H9 (cell line): ENCODE measurements at regions not wholly inside any gene's neighbourhood (a gene's known extent, or its start where the extent isn't known, plus 50 kb on each side); places are given as distances from the start of the nearest gene placed in this dataset.

Experiments
- DNase-seq: peaks from one replicate; pipeline ENCODE4 v3.0.0-alpha.2; 2017
- H2AFZ ChIP-seq: one replicate; pipeline ENCODE4 v1.6.1; 2013; ENCODE audit warnings: mild to moderate bottlenecking, low read length, control low read depth, moderate library complexity
- H2AK5ac ChIP-seq: 2 replicates; pipeline ENCODE4 v1.6.1; 2013; ENCODE audit warnings: low read length, control low read depth, mixed read lengths; ENCODE audit not compliant: insufficient read length
- H2BK120ac ChIP-seq: one replicate; pipeline ENCODE4 v1.6.1; 2013; ENCODE audit warnings: low read depth, mild to moderate bottlenecking, low read length, control low read depth, inconsistent platforms; ENCODE audit not compliant: poor library complexity, severe bottlenecking
- H2BK12ac ChIP-seq: 2 replicates; pipeline ENCODE4 v1.6.1; 2013; ENCODE audit warnings: low read length, control low read depth, mixed read lengths, low read depth; ENCODE audit not compliant: insufficient read length
- H2BK15ac ChIP-seq: 2 replicates; pipeline ENCODE4 v1.6.1; 2013; ENCODE audit warnings: low read depth, low read length, control low read depth
- H2BK20ac ChIP-seq: one replicate; pipeline ENCODE4 v1.6.1; 2013; ENCODE audit warnings: low read depth, mild to moderate bottlenecking, low read length, control low read depth, inconsistent platforms; ENCODE audit not compliant: poor library complexity, severe bottlenecking
- H2BK5ac ChIP-seq: 2 replicates; pipeline ENCODE4 v1.6.1; 2013; ENCODE audit warnings: low read length, control low read depth, mixed read lengths; ENCODE audit not compliant: insufficient read length
- H3K14ac ChIP-seq: 2 replicates; pipeline ENCODE4 v1.6.1; 2013; ENCODE audit warnings: low read length, control low read depth; ENCODE audit not compliant: insufficient read depth
- H3K18ac ChIP-seq: 2 replicates; pipeline ENCODE4 v1.6.1; 2013; ENCODE audit warnings: low read depth, mild to moderate bottlenecking, mixed read lengths, low read length, control low read depth; ENCODE audit not compliant: insufficient read length
- H3K23ac ChIP-seq: 2 replicates; pipeline ENCODE4 v1.6.1; 2013; ENCODE audit warnings: low read length, control low read depth, mixed read lengths, low read depth; ENCODE audit not compliant: insufficient read length
- H3K23me2 ChIP-seq: 2 replicates; pipeline ENCODE4 v1.6.1; 2013; ENCODE audit warnings: low read depth, mild to moderate bottlenecking, mixed read lengths, low read length, control low read depth; ENCODE audit not compliant: insufficient read length, poor library complexity, severe bottlenecking
- H3K27ac ChIP-seq: 2 replicates; pipeline ENCODE4 v1.5.1; 2013; ENCODE audit warnings: low read length, control low read depth, mixed read lengths, low read depth; ENCODE audit not compliant: insufficient read length
- H3K27me3 ChIP-seq: 2 replicates; pipeline ENCODE4 v1.6.1; 2013; ENCODE audit warnings: low read length, control low read depth, inconsistent platforms; ENCODE audit not compliant: insufficient read depth
- H3K4ac ChIP-seq: 2 replicates; pipeline ENCODE4 v1.6.1; 2013; ENCODE audit warnings: low read depth, mild to moderate bottlenecking, control low read depth, inconsistent platforms, low read length, moderate library complexity
- H3K4me1 ChIP-seq: 2 replicates; pipeline ENCODE4 v1.6.1; 2013; ENCODE audit warnings: low read length, control low read depth, inconsistent platforms; ENCODE audit not compliant: insufficient read depth
- H3K4me2 ChIP-seq: 2 replicates; pipeline ENCODE4 v1.6.1; 2013; ENCODE audit warnings: low read length, control low read depth, mixed read lengths; ENCODE audit not compliant: insufficient read length, insufficient read depth
- H3K56ac ChIP-seq: 2 replicates; pipeline ENCODE4 v1.6.1; 2013; ENCODE audit warnings: low read depth, mild to moderate bottlenecking, mixed read lengths, low read length, control low read depth; ENCODE audit not compliant: insufficient read length
- H3K79me1 ChIP-seq: 2 replicates; pipeline ENCODE4 v1.6.1; 2013; ENCODE audit warnings: low read depth, mild to moderate bottlenecking, moderate library complexity, low read length, control low read depth, inconsistent platforms; ENCODE audit not compliant: insufficient read depth, poor library complexity, severe bottlenecking
- H3K79me2 ChIP-seq: 2 replicates; pipeline ENCODE4 v1.6.1; 2013; ENCODE audit warnings: low read length, control low read depth, inconsistent platforms; ENCODE audit not compliant: insufficient read depth
- H3K9ac ChIP-seq: 2 replicates; pipeline ENCODE4 v1.6.1; 2013; ENCODE audit warnings: low read length, control low read depth, mixed read lengths; ENCODE audit not compliant: insufficient read length; ENCODE audit errors: extremely low read depth
- H3K9me3 ChIP-seq: one replicate; pipeline ENCODE4 v1.6.1; 2013; ENCODE audit warnings: low read depth, low read length, inconsistent platforms; ENCODE audit not compliant: control insufficient read depth
- H3T11ph ChIP-seq: one replicate; pipeline ENCODE4 v1.6.1; 2013; ENCODE audit warnings: mild to moderate bottlenecking, low read length, control low read depth, inconsistent platforms
- H4K20me1 ChIP-seq: one replicate; pipeline ENCODE4 v1.6.1; 2013; ENCODE audit not compliant: control insufficient read depth, insufficient read length, insufficient read depth
- H4K5ac ChIP-seq: 2 replicates; pipeline ENCODE4 v1.6.1; 2013; ENCODE audit warnings: low read depth, mild to moderate bottlenecking, mixed read lengths, low read length, control low read depth; ENCODE audit not compliant: insufficient read length
- H4K8ac ChIP-seq: replicated peaks from 2 replicates; pipeline ENCODE4 v1.6.1; 2013; ENCODE audit warnings: low read length, control low read depth, mixed read lengths, low read depth; ENCODE audit not compliant: insufficient read length
- H4K91ac ChIP-seq: 2 replicates; pipeline ENCODE4 v1.6.1; 2013; ENCODE audit warnings: low read depth, mild to moderate bottlenecking, moderate library complexity, mixed read lengths, low read length, control low read depth; ENCODE audit not compliant: insufficient read length
- H3K27ac Mint-ChIP-seq, 3 experiments: 2 replicates in 2 of 3; 3 replicates in 1 of 3; pipeline ENCODE4 v1.8.0; 2020 to 2021; ENCODE audit warnings: mixed read lengths in 3 of 3, mild to moderate bottlenecking in 1 of 3, moderate library complexity in 1 of 3
- H3K27me3 Mint-ChIP-seq: 2 replicates; pipeline ENCODE4 v1.8.0; 2021; ENCODE audit warnings: low read depth, mild to moderate bottlenecking, moderate library complexity, mixed read lengths
- H3K36me3 Mint-ChIP-seq, 3 experiments: 2 replicates in 2 of 3; 3 replicates in 1 of 3; pipeline ENCODE4 v1.8.0; 2020 to 2021; ENCODE audit warnings: low read depth in 3 of 3, mixed read lengths in 3 of 3; ENCODE audit not compliant: insufficient read depth in 1 of 3
- H3K4me1 Mint-ChIP-seq, 2 experiments: 2 replicates each; pipeline ENCODE4 v1.8.0; 2020; ENCODE audit warnings: mixed read lengths in 2 of 2
- H3K4me3 Mint-ChIP-seq, 2 experiments: 2 replicates in 1 of 2; 3 replicates in 1 of 2; pipeline ENCODE4 v1.8.0; 2020 to 2021; ENCODE audit warnings: mild to moderate bottlenecking in 2 of 2, mixed read lengths in 2 of 2, moderate library complexity in 1 of 2
- H3K9me3 Mint-ChIP-seq, 2 experiments: 2 replicates in 1 of 2; 3 replicates in 1 of 2; pipeline ENCODE4 v1.8.0; 2020; ENCODE audit warnings: mild to moderate bottlenecking in 2 of 2, mixed read lengths in 2 of 2, moderate library complexity in 1 of 2
- WGBS: extraction: QIAGEN DNeasy Blood & Tissue Kit; methylation state at CpG from one replicate; pipeline ENCODE4 v1.1.7; 2013; ENCODE audit warnings: missing lambda C conversion rate, low lambda C conversion rate, mixed read lengths; ENCODE audit not compliant: insufficient read length; ENCODE audit errors: extremely low coverage; 5-methylcytosine and 5-hydroxymethylcytosine counted together
- TF ChIP-seq, protein P1 (sequence below): fragments of 200-600 bp; sonication (generic); conservative IDR thresholded peaks from 3 replicates; pipeline ENCODE4 v1.8.0; 2021; ENCODE audit warnings: antibody characterized with exemption, mild to moderate bottlenecking

DNA sequence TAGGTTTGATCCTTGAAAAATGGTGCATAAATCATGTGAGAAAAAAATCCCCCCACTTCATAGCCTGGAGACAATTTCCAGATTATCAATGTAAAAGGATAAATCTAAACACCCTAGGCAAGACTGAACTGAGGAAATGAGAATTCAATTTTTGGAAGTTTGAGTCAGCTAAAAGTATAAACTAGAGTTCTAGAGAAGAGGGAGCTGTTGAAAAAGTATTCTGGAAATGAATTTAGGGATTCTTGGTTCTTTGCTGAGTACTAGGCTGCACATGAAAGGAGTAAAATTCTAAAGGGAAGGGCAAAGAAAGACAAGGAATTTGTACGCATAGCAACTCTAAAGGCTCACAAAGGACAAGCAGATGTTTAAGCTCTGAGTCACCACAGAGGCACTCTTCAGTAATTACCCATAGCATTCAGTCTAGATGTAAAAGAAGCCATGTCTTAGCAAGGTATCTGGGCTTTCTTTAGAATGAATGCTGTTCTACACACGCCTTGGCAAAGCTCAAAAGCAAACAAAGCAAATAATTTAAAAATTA, 896.5 kb downstream of the PDHA2 start:
- DNase-seq, result peak; percentile 70
- H3K27ac ChIP-seq, result peak overlapping the region; percentile 96

More for the DNA sequence above, 896.5 kb downstream of the PDHA2 start:
- Histone ChIP-seq H2BK5ac (peak overlapping the region; percentile 86), H3K18ac (no peak overlapping the region), H3K27me3 (no peaks in the 10 kb centered on the region), H3T11ph (peak overlapping the region; percentile 43), H3K4ac (no peak overlapping the region; the same call in 1 of the 2 replicates), H4K91ac (no peak overlapping the region), H2BK120ac (no peak overlapping the region), H3K4me1 (no peaks in the 10 kb centered on the region), H3K23ac (no peak overlapping the region), H3K9me3 (peaks cover 18% of the 10 kb centered on the region), H2BK12ac (no peak overlapping the region), H2AFZ (no peak overlapping the region), H2BK15ac (no peak overlapping the region), H3K56ac (no peak overlapping the region), H3K4me2 (no peak overlapping the region), H4K20me1 (no peaks in the 10 kb centered on the region), H3K79me1 (no peaks in the 10 kb centered on the region), H3K23me2 (no peaks in the 10 kb centered on the region), H4K5ac (no peak overlapping the region), H2AK5ac (no peak overlapping the region), H3K14ac (no peak overlapping the region), H2BK20ac (no peak overlapping the region), H4K8ac (no peak overlapping the region), H3K79me2 (no peaks in the 10 kb centered on the region), H3K9ac (no peak overlapping the region)
- TF ChIP-seq, protein P1, sequence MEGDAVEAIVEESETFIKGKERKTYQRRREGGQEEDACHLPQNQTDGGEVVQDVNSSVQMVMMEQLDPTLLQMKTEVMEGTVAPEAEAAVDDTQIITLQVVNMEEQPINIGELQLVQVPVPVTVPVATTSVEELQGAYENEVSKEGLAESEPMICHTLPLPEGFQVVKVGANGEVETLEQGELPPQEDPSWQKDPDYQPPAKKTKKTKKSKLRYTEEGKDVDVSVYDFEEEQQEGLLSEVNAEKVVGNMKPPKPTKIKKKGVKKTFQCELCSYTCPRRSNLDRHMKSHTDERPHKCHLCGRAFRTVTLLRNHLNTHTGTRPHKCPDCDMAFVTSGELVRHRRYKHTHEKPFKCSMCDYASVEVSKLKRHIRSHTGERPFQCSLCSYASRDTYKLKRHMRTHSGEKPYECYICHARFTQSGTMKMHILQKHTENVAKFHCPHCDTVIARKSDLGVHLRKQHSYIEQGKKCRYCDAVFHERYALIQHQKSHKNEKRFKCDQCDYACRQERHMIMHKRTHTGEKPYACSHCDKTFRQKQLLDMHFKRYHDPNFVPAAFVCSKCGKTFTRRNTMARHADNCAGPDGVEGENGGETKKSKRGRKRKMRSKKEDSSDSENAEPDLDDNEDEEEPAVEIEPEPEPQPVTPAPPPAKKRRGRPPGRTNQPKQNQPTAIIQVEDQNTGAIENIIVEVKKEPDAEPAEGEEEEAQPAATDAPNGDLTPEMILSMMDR, result no peak
- Mint-ChIP-seq H3K9me3 (peaks cover 44 to 45% of the 10 kb centered on the region in 2 experiments), H3K4me3 (no peak overlapping the region; a peak in 1 of 5 replicates), H3K36me3 (peaks cover 37 to 71% (median 46%) of the 10 kb centered on the region in 3 experiments), H3K27me3 (no peaks in the 10 kb centered on the region; the same call in 1 of the 2 replicates), H3K27ac (peak overlapping the region; percentile 97 to 98 (median 97); a peak in 6 of 7 replicates), H3K4me1 (peaks cover 5 to 13% of the 10 kb centered on the region in 2 experiments)
- WGBS, result no CpG with 5 or more reads among the region's 2 CpGs
